ENCODE measurements at regions not wholly inside any gene's neighbourhood (a gene's known extent, or its start where the extent isn't known, plus 50 kb on each side); places are given as distances from the start of the nearest gene placed in this dataset.

GRCh38 chr17:71550675-71551074, 570.1 kb upstream of the SOX9 start:
- TF ChIP-seq POLR2A (IDR thresholded peaks at IDR 0.05; ENCODE audit: low read depth, low read length) (no peak), POU2F2 (IDR thresholded peaks at IDR 0.05; ENCODE audit: low read depth, low read length) (no peak), POLR2AphosphoS5 (IDR thresholded peaks at IDR 0.05; ENCODE audit: low read depth, low read length) (no peak)
